ENCODE measurements at regions not wholly inside any gene's neighbourhood (a gene's known extent, or its start where the extent isn't known, plus 50 kb on each side); places are given as distances from the start of the nearest gene placed in this dataset.
"Not testable (repeated sequence)": the region's sequence is repeated elsewhere in the genome, so short reads cannot be mapped to it uniquely, and the experiment has no call there.

DNA sequence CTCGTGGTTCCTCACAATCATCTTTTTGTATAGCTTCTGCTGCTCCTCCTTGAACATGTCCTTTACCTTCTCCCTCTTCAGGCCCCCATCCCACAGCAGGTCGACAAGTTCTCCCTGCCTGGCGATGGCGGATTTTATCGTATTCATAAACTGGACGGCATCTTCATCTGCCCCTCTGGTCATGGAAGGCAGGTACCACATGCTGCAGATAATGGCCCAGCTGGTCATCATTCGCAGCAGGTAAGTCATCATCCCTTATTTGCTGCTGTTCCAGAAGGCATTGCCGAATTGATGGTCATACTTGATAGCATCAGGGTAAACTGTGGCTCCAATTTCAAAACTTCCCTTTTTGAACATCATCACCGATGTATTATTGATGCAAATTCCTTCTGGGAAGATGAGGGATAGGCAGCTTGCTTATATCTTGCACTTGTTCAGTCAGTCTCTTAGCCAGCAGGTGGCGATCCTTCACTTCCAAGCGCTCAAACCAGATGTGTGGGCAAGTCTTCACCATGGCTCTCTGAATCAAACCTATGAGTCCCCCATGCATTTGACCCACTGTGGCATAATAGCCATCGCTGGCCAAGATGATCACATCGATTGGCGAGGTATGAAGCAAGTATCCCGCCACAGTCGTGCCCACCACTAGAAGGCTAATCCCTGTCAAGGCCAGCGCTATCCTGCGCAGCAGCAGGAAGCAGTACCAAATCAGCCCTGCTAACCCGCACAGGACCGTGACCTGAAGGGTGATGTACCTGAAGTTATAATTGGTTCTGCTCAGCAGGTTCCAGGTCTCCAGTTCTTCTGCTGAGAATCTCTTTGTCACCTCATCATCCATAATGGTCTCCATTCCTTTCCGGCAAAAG, 381.5 kb upstream of the STXBP6 start:
- no peak for DNase-seq

DNA sequence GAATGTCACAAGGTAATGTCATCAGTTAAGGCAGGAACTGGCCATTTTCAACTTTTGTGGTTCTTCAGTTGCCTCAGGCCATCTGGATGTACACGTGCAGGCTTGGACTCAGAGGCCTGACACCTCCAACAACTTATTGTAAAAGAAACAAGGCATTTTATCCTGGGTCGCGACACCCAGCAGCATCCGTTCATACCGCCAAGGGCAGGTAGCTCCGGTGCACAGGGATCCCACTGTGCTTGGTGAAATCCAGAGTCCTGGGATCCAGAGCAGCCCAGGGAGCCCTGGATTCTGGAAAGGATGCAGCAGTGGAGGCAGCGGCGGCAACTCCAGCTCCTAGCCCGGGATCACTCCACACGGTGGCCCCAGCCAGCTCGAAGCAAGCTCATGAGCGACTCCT, 380.9 kb upstream of the STXBP6 start:
- no peak for DNase-seq

DNA sequence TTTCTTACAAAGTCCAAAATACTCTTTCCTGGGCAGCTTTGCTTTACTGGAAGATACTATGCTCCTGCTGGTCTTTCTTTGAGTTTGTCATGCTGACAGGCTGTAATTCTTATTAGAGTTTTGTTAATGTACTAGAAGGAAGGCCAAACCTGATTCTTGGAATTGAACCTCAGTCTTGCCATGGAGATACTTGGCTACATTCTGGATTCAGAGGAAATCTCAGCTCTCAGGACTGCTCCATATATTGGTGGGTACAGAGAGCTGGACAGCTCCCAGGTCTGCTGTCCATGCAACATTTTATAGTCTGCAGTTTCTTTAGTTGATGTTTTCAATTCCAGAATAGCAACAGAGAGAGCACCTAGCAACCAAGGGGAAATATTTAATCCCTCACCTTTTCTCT, 363.1 kb upstream of the STXBP6 start:
- no peak for DNase-seq

DNA sequence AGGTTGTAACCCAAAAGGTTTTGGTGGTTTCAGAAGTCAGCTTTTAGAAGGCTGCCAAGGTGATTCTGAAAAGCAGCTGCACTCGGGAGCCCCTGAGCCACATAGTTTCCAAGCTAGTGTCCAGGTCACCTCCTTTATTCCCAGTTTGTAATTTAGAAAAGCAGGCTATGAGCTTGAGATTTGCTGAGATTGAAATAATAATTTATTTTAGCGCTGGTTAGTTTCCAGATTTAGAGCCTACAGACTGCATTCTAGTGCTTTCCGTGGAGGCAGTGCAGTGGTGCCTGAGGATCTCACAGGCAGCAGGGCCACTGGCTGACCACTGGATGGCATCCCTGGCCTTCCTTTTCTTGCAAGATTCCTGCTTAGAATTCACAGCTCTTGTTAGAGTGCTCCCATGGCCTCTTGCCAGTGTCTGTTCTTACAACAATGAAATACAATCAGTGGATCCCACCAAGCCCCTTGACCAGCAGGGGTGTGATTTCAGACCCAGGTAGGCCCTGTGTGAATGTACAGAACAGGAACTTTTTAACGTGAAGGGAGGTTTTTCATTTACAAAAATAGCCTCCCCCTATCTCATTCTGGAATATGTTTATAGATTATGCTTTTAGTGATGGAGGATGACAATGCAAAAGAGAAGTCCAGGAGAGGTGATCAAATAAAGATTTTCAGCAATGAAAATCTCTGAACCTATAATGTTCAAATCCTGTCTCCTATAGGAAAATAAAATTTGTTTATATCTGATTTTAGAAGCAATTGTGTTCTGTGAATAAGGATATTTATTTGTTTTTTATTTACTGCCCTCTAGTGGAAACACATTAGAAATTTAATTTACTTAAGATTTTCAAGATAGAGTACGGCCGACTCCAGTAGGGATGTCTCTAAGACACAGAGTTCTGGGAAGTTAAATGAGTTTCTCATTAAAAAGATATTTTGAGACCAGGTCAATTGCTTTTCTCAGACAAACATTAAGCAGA, 362.1 kb upstream of the STXBP6 start:
- peak; percentile 50 for DNase-seq

DNA sequence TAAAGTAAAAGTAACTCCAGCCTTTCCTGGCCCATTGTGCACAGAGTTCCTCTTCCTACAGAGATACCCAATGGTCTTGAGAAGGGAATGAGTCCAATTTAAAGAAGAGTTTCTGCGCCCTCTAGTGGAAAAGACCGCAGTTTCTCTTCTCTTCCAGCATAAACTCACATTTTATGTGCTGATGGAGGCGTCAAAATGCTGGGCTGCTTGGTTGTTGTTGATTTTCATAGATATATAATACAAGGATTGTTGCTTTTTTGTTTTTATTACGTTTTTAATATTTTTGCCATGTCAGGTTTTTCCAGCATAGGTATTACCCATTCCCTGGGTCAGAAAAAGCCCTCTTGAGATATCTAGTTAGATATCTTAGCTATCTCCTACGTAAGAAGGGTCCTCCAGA, 356.9 kb upstream of the STXBP6 start:
- DNase-seq: no peak

DNA sequence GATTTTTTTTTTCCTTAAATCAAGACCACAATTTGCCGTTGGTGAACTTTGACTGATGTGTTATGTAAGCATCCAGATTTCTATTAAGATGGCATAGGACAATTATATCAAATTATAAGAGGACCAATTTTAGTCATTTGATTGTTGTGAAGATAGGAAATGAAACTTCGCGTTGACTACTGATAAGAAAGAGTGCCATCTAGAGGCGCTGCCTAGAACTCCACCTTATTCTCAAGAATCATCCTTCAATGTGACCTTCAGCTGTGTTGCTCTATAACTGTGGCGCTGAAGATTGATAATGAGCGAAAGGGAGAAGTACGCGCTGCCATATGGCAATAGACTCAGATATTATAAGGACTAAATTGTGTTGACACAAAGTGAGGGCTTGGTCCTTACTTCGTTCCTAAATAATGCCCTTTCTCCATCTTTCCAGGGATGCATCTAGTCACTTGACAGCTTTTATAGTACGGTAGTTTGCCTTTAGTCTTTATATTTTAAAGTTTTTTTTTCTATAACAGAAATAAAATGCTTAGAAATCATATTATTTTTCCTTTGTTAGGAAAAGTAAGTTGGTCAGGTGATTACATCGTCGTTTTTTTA, 350.8 kb upstream of the STXBP6 start:
- DNase-seq: peak; percentile 43

DNA sequence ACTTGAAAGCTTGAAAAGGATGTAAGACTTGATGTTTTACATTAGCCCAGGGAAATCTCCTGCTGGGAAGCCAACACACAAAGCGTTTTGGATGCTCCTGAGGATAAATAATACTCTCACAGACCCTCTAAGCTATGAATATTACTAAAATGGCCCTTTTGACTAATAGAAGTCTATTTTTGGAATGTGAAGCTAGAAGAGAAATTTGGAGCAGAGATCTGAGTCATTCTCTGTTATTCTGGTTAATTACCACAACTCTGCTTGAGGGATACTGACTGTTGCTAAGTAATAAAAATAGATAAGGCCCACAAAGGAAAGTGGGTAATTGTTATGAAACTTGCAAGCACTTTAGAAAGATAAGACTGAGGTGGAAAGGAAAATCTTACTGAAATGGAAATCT, 346.2 kb upstream of the STXBP6 start:
- DNase-seq: no peak

DNA sequence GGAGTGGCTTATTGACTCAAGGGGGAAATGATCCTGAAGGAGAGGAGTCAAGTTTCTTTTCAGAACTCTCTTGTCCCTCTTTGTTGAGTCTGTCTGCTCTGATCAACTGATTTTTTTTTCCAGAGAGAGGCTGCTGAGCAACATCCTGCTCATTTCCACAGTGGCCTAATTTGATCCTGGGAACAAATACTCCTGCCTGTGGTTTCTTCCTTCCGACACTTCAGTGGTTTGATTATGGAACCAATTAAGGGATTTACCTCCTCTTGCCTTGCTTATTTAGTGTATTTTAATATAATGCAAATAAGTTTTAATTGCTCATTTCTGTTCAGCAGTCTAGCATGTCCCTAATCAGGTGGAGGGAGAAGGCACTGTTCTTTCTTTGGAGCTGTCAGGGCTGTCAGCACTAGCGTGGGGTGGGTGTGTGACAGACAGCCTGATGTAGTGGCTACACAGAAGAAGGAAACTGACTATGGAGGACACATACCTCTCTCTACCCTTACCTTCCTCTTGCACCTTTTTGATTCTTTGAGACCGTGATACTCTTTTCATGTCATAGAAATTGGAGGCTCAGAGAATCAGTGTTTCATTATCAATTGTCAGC, 344.9 kb upstream of the STXBP6 start:
- no peak for DNase-seq

DNA sequence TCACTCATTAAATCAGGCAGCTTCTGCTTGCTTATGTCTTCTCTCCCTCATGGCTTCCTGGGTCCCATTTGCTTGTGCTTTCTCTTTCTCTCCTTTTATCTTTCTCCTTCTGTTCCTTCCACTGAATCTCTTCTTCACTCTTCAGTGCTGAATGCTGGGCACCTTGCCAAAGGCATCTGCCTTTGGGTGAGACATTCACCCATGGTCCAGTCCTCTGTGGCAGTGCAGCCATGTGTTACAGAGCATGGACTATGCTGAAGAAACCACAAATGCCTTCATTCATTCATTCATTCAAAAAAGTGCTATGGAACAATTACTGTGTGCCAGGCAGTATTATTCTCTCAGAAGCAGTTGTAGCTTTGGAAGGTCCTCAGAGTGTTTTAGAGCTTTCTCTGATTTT, 344.4 kb upstream of the STXBP6 start:
- DNase-seq: no peak

DNA sequence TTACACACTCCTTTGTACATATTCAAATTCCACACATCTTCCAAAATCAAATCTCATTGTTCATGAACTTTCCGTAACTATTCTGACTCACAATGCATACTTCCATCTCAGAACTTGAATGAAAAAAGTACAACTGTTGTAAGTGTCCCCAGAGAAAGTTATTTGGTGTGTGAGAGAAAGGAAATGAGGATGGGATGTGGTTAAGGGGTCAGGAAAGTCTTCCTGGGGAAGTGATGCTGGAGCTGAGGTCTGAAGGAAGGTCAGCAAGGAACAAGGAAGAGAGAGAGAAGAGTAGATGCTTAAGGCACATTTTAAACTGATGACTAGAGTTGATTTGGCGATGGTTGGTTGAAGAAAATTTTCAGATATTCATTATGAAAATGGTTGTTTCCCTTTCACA, 340.0 kb upstream of the STXBP6 start:
- DNase-seq: no peak

DNA sequence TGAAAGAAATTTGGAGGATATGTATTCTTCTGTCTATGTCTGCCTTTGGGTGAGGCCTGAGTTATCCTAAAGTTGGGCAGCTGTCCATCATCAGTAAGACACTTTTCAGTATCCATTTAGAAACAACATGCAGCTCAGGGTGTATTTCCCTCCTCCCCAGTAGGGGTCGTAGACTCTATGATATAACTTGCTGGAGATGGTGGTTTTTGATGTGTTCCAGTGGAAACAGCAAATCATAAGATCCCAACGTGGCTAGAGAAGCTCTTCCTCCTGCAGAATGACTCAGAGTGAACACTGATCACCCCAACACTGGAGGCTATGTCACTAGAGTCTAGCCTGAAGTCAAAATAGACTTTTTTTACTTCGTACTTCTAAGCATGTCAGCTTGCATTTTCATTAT, 331.6 kb upstream of the STXBP6 start:
- no peak for DNase-seq

DNA sequence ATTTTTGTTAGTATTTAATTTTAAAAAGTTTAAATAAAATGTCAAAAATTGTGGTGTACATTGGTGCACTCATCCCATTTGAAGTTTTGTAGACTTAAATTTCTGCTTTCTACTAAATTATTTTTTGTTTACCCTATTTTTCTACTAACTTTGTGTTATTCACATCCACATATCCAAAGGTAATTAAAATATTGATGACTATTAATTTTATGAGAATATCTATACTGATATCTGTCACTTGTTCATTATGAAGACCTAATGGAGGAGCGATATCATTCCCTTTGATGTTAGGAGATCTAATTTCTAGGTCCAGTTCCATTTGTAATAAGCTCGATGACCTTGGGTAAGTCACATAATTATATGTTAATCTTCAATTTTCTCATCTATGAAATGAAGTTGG, 325.7 kb upstream of the STXBP6 start:
- DNase-seq: no peak

DNA sequence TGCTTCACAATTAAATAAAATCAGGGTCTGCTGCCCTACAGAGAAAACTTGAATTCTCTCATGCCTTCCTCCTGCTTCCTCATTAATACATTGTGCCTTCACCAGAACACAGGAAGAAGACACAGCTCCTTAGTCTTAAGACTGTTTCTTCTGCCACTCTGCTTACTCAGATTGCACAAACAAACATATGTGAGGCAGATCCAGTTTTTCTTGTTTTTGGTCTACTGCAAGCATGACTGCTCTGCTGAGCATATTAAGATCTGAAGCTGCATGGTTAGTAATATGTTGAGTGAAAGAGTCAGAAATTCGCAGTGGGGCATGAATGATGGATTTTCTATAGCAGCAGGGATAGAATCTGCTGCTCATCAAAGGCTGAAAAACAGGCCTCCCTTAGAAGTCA, 321.1 kb upstream of the STXBP6 start:
- DNase-seq: no peak

DNA sequence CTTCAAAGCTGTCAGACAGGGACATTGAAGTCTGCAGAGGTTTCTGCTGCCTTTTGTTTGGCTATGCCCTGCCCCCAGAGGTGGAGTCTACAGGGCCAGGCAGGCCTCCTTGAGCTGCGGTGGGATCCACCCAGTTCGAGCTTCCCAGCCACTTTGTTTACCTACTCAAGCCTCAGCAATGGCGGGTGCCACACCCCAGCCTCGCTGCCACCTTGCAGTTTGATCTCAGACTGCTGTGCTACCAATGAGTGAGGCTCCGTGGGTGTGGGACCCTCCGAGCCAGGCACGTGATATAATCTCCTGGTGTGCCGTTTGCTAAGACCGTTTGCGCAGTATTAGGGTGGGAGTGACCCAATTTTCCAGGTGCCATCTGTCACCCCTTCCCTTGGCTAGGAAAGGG, 320.1 kb upstream of the STXBP6 start:
- not testable (repeated sequence) for DNase-seq

DNA sequence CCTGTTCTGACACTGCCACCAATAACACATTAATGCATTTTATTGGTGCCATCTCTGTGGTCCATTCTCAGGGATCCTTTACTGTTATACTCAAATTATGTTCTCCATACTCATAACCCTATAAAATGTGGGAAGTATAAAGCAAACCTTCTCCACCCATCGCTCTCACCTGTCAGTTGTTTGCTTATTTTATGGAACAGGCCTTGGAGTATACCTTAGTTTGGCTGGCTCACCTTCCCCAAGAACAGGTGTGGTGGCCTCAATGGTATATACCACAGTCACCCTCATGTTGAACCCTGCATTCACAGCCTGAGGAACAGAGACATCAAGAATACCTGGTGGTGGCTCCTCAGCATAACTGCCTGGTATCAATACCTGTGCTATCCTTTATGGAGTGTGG, 308.4 kb upstream of the STXBP6 start:
- DNase-seq: no peak

DNA sequence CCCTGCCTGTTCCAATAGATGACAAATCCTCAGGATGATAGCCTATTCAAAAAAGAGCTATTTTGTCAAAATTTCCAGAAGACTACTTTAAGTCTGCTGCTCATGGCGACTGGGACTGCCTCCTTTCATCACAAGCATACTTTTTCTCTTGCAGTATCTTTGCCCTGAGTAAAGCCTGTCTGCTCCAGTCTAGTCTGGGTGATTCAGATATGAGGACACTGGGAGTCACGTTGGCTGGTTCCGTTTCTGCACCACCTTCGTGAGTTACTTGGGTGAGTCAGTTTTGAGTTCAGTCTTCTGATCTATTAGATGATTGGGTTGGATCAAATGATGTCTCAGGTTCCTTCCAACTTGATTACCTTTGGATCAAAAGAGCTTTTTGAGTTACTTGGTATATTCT, 301.3 kb upstream of the STXBP6 start:
- DNase-seq: no peak

DNA sequence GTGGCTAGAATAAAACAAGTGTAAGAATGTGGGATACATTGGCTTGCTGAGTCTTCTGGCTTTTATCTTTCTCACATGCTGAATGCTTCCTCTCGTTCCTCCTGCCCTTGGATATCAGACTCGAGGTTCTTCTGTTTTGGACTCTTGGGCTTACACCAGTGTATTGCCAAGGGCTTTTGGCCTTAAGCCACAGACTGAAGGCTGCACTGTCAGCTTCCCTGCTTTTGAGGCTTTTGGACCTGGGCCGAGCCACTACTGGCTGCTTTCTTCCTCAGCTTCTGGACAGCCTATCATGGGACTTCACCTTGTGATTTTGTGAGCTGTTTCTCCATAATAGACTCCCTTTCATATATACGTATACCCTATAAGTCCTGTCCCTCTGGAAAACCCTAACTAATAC, 300.9 kb upstream of the STXBP6 start:
- DNase-seq: no peak

DNA sequence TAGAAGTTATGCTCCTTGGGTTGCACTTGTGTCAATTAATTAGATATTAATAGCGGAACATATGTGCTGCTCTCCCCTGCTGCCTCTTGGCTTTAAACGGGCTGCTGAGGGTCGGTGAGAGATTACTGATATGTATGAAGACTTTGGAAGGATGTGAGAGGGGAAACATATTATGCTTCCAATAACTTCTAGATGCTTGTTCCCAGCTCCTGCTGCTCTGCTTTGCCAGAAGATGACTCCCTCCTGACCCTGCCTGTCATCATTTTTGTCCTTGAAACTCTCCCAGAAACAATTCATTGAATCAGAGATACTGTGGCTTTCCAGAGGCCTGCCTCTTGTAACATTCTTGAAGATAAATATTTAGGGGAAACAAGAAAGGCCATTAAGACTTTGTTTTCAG, 300.1 kb upstream of the STXBP6 start:
- no peak for DNase-seq

DNA sequence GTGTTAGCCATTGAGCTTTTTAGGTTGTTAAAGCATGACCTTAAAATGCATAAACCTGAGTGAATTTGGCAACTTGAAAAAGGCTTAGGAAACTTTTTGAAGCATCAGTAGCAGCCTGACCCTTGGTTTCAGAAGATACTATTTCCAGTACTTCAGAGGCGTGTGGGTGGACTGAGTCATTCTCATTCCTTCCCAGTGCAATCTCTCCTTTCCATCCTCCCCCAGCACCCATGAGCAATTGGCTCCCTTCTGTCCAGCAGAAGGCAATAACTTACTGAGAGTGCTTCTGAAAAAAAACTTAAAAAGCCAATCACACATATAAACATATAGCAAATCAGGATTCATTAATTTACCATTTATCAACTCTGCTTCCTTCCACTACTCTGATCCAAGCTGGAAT, 299.3 kb upstream of the STXBP6 start:
- no peak for DNase-seq

DNA sequence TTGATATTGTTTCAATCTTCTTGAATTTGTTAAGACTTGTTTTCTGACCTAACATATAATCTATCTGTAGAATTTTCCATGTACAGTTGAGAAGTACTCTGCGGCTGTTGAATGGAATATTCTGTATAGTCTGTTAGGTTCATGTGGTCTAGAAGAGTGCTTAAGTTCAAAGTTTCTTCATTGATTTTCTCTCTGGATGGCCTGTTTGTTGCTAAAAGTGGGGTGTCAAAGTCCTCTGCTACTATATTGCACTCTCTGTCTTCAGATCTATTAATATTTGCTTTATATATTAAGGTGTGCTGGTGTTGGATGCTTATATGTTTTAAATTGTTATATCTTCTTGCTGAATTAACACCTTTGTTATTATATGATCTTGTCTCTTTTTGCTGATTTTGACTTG, 290.9 kb upstream of the STXBP6 start:
- no peak for DNase-seq

DNA sequence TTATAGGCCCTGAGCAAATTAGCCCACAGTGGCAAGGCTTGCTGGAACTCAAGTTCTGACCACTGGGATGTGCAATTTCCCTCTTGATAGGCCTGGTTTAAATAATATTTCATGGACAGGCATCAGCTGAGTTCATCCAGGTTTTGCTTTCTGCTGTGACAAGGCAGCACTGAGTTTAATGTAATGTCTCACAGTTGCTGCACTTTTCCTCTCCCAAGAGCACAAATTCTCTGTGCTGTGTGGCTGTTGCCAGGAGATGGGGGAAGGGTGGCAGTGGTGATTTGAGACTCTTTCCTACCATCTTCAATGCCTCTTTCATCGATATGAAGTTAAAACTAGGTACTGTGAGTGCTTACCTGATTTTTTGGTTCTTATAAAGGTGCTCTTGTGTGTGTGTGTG, 272.8 kb upstream of the STXBP6 start:
- no peak for DNase-seq

DNA sequence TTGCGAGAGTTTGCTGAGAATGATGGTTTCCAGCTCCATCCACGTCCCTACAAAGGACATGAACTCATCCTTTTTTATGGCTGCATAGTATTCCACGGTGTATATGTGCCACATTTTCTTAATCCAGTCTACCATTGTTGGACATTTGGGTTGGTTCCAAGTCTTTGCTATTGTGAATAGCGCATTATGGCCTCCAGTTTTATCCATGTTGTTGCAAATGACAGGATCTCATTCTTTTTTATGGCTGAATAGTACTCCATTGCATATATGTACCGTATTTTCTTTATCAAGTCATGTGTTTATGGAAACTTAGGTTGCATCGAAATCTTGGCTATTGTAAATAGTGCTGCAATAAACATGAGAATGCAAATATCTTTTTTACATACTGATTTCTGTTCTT, 266.1 kb upstream of the STXBP6 start:
- not testable (repeated sequence) for DNase-seq

DNA sequence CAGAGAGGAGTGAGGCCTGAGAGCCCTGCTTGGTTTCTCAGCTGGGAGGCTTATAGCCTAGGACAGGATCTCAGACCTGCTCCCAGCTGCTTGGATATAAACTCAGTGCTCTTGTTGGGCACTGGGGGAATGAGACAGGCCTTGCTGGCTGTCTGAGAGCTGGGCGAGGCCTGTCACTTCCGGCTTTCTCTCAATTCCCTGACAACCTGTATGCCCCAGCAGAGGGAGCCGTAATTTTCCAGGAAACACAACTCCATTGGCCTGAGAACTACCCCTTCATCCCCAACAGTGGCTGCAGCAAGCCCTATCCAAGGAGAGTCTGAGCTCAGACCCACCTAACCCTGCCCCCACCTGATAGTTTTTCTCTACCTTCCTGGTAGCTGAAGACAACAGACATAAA, 258.3 kb upstream of the STXBP6 start:
- no peak for DNase-seq

Data from right forelimb (tissue), 1 donor.